Ishikawa (cell line): ENCODE measurements at regions not wholly inside any gene's neighbourhood (a gene's known extent, or its start where the extent isn't known, plus 50 kb on each side); places are given as distances from the start of the nearest gene placed in this dataset.

ENCODE experiments used
- NFIC ChIP-seq: IDR thresholded peaks from 2 replicates; pipeline ENCODE4 v1.6.1; 2012
- TCF12 ChIP-seq: IDR thresholded peaks from 2 replicates; pipeline ENCODE4 v1.6.1; 2012; ENCODE audit warnings: low read depth
- TF ChIP-seq, protein P1 (sequence below): IDR thresholded peaks from 2 replicates; pipeline ENCODE4 v1.6.1; 2012

DNA sequence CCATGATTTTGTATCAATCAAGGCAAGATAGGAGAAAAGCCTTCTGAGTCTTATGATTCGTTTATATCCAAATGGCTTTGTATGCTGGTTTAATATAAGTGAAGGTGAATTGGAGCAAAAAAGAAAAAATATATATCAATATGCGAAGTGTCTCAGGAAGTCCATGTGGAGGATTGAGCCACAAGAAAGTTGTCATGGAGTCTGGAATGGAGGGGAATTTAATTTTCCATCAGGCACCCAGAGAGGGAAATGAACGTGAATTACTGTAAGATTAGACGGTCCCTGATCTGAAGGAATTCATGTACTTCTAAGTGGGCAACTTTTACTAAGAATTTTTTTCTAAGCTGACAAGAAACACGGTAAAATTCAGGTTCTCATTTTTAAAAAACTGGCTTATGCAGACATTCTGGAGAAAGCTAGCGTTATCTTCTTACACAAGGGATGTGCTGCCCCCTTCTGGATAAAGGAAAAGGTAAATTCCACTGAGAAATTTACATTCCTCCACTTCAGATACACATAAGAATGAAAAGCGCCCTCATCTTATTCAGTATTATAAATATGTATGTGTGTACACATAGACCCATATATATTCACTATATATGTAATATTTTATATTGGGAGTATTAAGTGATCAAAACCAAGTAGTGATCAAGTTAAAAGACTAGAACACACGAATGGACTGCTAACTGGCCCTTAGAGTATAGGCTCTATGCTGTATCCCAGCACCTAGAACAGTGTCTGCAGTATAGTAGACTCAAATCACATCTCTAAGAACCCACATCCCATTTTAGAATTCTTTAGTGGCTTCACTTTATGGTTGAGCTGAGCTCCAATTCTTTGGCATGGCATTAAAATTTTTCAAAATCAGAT lies 289.0 kb upstream of the TFPI start:
- TF ChIP-seq TCF12: no peak
- TF ChIP-seq, protein P1, sequence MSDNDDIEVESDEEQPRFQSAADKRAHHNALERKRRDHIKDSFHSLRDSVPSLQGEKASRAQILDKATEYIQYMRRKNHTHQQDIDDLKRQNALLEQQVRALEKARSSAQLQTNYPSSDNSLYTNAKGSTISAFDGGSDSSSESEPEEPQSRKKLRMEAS: no peak
- TF ChIP-seq NFIC: no peak
